A549 (cell line): ENCODE measurements at regions not wholly inside any gene's neighbourhood (a gene's known extent, or its start where the extent isn't known, plus 50 kb on each side); places are given as distances from the start of the nearest gene placed in this dataset.

Experiments
- ATAC-seq, 2 experiments: fragments of 200-7000 bp in 1 of 2; fragments of >200 bp in 1 of 2; cut with Nextera tagmentation in 1 of 2; cut with Tn5 transposase in 1 of 2; 3 replicates each; pipeline versions ENCODE4 v1.8.0 to v1.9.1; 2018 to 2020; ENCODE audit warnings: mild to moderate bottlenecking in 1 of 2, moderate library complexity in 1 of 2
- CTCF ChIA-PET: fragments of 300-600 bp; sonication (Branson Sonifier 250); formaldehyde crosslinking; extraction: SDS; loops from one replicate; lab custom pipeline; 2021; ENCODE audit warnings: antibody characterized with exemption, inconsistent platforms; lab: Yijun Ruan, JAX
- POLR2A ChIA-PET: fragments of 350-600 bp; formaldehyde crosslinking; extraction: SDS; loops from one replicate; lab custom pipeline; 2021; ENCODE audit warnings: antibody characterized with exemption, inconsistent platforms; lab: Yijun Ruan, JAX
- DNase-seq, 2 experiments: peaks; one replicate each; pipeline versions ENCODE4 v3.0.0 to v3.0.0-alpha.2; 2011 to 2016; ENCODE audit warnings: low read depth in 1 of 2, low spot score in 1 of 2
- FAIRE-seq: peaks from 2 replicates; lab custom pipeline; 2011; peaks lifted over from hg19 to GRCh38; lab: Jason Lieb, UNC
- H3K27ac ChIP-seq, 2 experiments: fragments of >200 bp; sonication (Bioruptor Twin); formaldehyde crosslinking; 3 replicates each; pipeline ENCODE4 v1.5.1; 2016 to 2017
- H3K4me1 ChIP-seq: fragments of >200 bp; sonication (Bioruptor Twin); formaldehyde crosslinking; 3 replicates; pipeline ENCODE4 v1.6.1; 2016
- H3K4me2 ChIP-seq: fragments of >200 bp; sonication (Bioruptor Twin); formaldehyde crosslinking; 3 replicates; pipeline ENCODE4 v1.6.1; 2016
- H3K4me3 ChIP-seq: fragments of >200 bp; sonication (Bioruptor Twin); formaldehyde crosslinking; 3 replicates; pipeline ENCODE4 v1.5.1; 2016
- H3K9me3 ChIP-seq: fragments of >200 bp; sonication (Bioruptor Twin); formaldehyde crosslinking; 3 replicates; pipeline ENCODE4 v1.6.1; 2016
- BHLHE40 ChIP-seq: IDR thresholded peaks from 2 replicates; pipeline ENCODE4 v1.6.1; 2012; ENCODE audit warnings: low read depth, low read length, inconsistent platforms
- CHD2 ChIP-seq: fragments of 150-350 bp; IDR thresholded peaks from 2 replicates; pipeline ENCODE4 v1.6.1; 2014; ENCODE audit warnings: low read length; ENCODE audit not compliant: partially characterized antibody
- EHF ChIP-seq: fragments of 250-450 bp; sonication (Bioruptor Pico); IDR thresholded peaks from 2 replicates; pipeline ENCODE4 v1.5.0; 2020; ENCODE audit warnings: mild to moderate bottlenecking
- EHMT2 ChIP-seq: fragments of 200-600 bp; sonication (generic); IDR thresholded peaks from 2 replicates; pipeline ENCODE4 v1.6.1; 2016; ENCODE audit warnings: antibody characterized with exemption, low read depth, mild to moderate bottlenecking, moderate library complexity
- ESRRA ChIP-seq: fragments of 150-350 bp; IDR thresholded peaks from 2 replicates; pipeline ENCODE4 v1.6.1; 2014; ENCODE audit warnings: mild to moderate bottlenecking, low read length, borderline replicate concordance
- FOXS1 ChIP-seq: fragments of 250-450 bp; sonication (Bioruptor Pico); IDR thresholded peaks from 2 replicates; pipeline ENCODE4 v1.5.0; 2020; ENCODE audit warnings: mild to moderate bottlenecking, moderate library complexity
- GATA3 ChIP-seq: IDR thresholded peaks from 2 replicates; pipeline ENCODE4 v1.6.1; 2012; ENCODE audit warnings: borderline replicate concordance
- HEYL ChIP-seq: fragments of 250-450 bp; sonication (Bioruptor Pico); IDR thresholded peaks from 2 replicates; pipeline ENCODE4 v1.8.0; 2021; ENCODE audit warnings: mild to moderate bottlenecking, moderate library complexity
- HOXA7 ChIP-seq: fragments of 250-450 bp; sonication (Bioruptor Pico); IDR thresholded peaks from 2 replicates; pipeline ENCODE4 v1.5.0; 2020; ENCODE audit warnings: mild to moderate bottlenecking, moderate library complexity
- HOXB5 ChIP-seq: fragments of 250-450 bp; sonication (Bioruptor Pico); IDR thresholded peaks from 2 replicates; pipeline ENCODE4 v1.5.0; 2020; ENCODE audit warnings: mild to moderate bottlenecking, moderate library complexity
- JUN ChIP-seq, 2 experiments: fragments of >200 bp; sonication (Bioruptor Twin); formaldehyde crosslinking; IDR thresholded peaks; 2 replicates in 1 of 2; 3 replicates in 1 of 2; pipeline ENCODE4 v1.6.1; 2016 to 2017
- KDM1A ChIP-seq: fragments of 200-600 bp; sonication (generic); IDR thresholded peaks from 2 replicates; pipeline ENCODE4 v1.6.1; 2016; ENCODE audit warnings: low read depth, mild to moderate bottlenecking
- KDM5A ChIP-seq: fragments of 200-600 bp; sonication (generic); IDR thresholded peaks from 2 replicates; pipeline ENCODE4 v1.6.1; 2016; ENCODE audit warnings: antibody characterized with exemption, mild to moderate bottlenecking
- MAFK ChIP-seq: fragments of 450-650 bp; IDR thresholded peaks from 2 replicates; pipeline ENCODE4 v1.6.1; 2014; ENCODE audit not compliant: partially characterized antibody
- MAZ ChIP-seq: fragments of 150-350 bp; IDR thresholded peaks from 2 replicates; pipeline ENCODE4 v1.6.1; 2014; ENCODE audit warnings: antibody characterized with exemption, low read depth, low read length, borderline replicate concordance
- MYC ChIP-seq: IDR thresholded peaks from 2 replicates; pipeline ENCODE4 v1.6.1; 2012; ENCODE audit warnings: mild to moderate bottlenecking, inconsistent platforms, low read length, improper control_type of control experiment, borderline replicate concordance
- POLR2A ChIP-seq: IDR thresholded peaks from 2 replicates; pipeline ENCODE4 v1.6.1; 2012; ENCODE audit warnings: mild to moderate bottlenecking, low read length
- RAD21 ChIP-seq, 2 experiments: fragments of >200 bp in 1 of 2; sonication (Bioruptor Twin) in 1 of 2; formaldehyde crosslinking in 1 of 2; IDR thresholded peaks in 1 of 2; conservative IDR thresholded peaks in 1 of 2; 2 replicates in 1 of 2; 3 replicates in 1 of 2; pipeline ENCODE4 v1.6.1; 2012 to 2018; ENCODE audit warnings: inconsistent platforms in 1 of 2
- RFX5 ChIP-seq: fragments of 450-650 bp; IDR thresholded peaks from 2 replicates; pipeline ENCODE4 v1.7.1; 2014; ENCODE audit warnings: antibody characterized with exemption, mild to moderate bottlenecking, moderate library complexity
- RNF2 ChIP-seq: fragments of 200-600 bp; sonication (generic); IDR thresholded peaks from 2 replicates; pipeline ENCODE4 v1.6.1; 2016; ENCODE audit warnings: low read depth, mild to moderate bottlenecking, antibody characterized with exemption, moderate library complexity, borderline replicate concordance
- SMC3 ChIP-seq: fragments of >200 bp; sonication (Bioruptor Twin); formaldehyde crosslinking; IDR thresholded peaks from 3 replicates; pipeline ENCODE4 v1.6.1; 2018; ENCODE audit warnings: inconsistent platforms
- TFCP2L1 ChIP-seq: fragments of 250-450 bp; sonication (Bioruptor Pico); IDR thresholded peaks from 2 replicates; pipeline ENCODE4 v1.5.0; 2021; ENCODE audit warnings: mild to moderate bottlenecking
- ZFP36 ChIP-seq: fragments of 450-650 bp; IDR thresholded peaks from 2 replicates; pipeline ENCODE4 v1.6.1; 2014; ENCODE audit warnings: borderline replicate concordance; ENCODE audit not compliant: partially characterized antibody
- ZNF302 ChIP-seq: fragments of 250-450 bp; sonication (Bioruptor Pico); IDR thresholded peaks from 2 replicates; pipeline ENCODE4 v1.9.0; 2021; ENCODE audit warnings: inconsistent platforms, mild to moderate bottlenecking, moderate library complexity
- WGBS: methylation state at CpG from one replicate; pipeline ENCODE4 v1.1.6; 2017; ENCODE audit errors: missing lambda C conversion rate; 5-methylcytosine and 5-hydroxymethylcytosine counted together
- TF ChIP-seq, protein P1 (sequence below): IDR thresholded peaks from 2 replicates; pipeline ENCODE4 v1.6.1; 2012
- TF ChIP-seq, protein P2 (sequence below): fragments of >200 bp; sonication (Bioruptor Twin); formaldehyde crosslinking; IDR thresholded peaks from 2 replicates; pipeline ENCODE4 v1.6.1; 2016
- TF ChIP-seq, protein P3 (sequence below): fragments of 150-350 bp; IDR thresholded peaks from 2 replicates; pipeline ENCODE4 v1.6.1; 2014; ENCODE audit warnings: low read depth, mild to moderate bottlenecking, low read length
- TF ChIP-seq, protein P4 (sequence below): IDR thresholded peaks from 2 replicates; pipeline ENCODE4 v1.6.1; 2012

DNA sequence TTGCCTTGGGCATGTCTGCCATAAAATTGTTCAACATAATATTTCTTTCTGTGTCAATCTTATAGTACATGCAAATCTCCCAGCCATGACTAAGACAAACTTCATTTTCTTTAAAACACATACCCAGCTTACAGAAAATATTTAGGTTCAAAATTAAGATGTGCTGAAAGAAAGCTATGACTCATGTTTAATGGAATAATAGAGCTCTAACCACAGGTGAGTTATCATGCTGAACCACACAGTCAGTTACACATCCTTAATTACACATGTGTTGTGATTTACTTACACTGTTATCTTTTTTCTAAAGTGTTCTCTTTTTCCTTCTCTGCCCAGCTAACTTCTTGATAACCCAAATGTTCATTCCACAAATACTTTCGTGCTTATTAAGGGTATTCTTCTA, 1831.2 kb downstream of the OLFM4 start:
- CTCF ChIA-PET, result no interaction called here
- Histone ChIP-seq H3K9me3 (no peaks in the 10 kb centered on the region), H3K4me3 (no peak overlapping the region), H3K4me1 (no peaks in the 10 kb centered on the region), H3K4me2 (no peak overlapping the region), H3K27ac (no peak overlapping the region)
- 0% methylated on average over 1 of the region's 1 CpG for WGBS
- POLR2A ChIA-PET, result no interaction called here
- no peak for ATAC-seq
- no peak for TF ChIP-seq RAD21 (conservative IDR thresholded peaks at IDR 0.05 in 1 of 2, IDR thresholded peaks at IDR 0.05 in 1 of 2)
- no peak for TF ChIP-seq EHMT2
- no peak for TF ChIP-seq ZNF302 (CRISPR knock-in tag)
- TF ChIP-seq HOXB5 (CRISPR knock-in tag), result no peak
- TF ChIP-seq ZFP36, result no peak
- no peak for TF ChIP-seq HOXA7 (CRISPR knock-in tag)
- no peak for TF ChIP-seq MAZ
- no peak for TF ChIP-seq RFX5
- no peak for TF ChIP-seq JUN (IDR thresholded peaks at IDR 0.05)
- TF ChIP-seq CHD2, result no peak
- no peak for TF ChIP-seq RNF2
- TF ChIP-seq, protein P1, sequence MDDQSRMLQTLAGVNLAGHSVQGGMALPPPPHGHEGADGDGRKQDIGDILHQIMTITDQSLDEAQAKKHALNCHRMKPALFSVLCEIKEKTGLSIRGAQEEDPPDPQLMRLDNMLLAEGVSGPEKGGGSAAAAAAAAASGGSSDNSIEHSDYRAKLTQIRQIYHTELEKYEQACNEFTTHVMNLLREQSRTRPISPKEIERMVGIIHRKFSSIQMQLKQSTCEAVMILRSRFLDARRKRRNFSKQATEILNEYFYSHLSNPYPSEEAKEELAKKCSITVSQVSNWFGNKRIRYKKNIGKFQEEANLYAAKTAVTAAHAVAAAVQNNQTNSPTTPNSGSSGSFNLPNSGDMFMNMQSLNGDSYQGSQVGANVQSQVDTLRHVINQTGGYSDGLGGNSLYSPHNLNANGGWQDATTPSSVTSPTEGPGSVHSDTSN, result no peak
- no peak for TF ChIP-seq HEYL (CRISPR knock-in tag)
- no peak for TF ChIP-seq KDM5A
- TF ChIP-seq GATA3, result no peak
- FAIRE-seq, result no peak
- DNase-seq, result no peak

DNA sequence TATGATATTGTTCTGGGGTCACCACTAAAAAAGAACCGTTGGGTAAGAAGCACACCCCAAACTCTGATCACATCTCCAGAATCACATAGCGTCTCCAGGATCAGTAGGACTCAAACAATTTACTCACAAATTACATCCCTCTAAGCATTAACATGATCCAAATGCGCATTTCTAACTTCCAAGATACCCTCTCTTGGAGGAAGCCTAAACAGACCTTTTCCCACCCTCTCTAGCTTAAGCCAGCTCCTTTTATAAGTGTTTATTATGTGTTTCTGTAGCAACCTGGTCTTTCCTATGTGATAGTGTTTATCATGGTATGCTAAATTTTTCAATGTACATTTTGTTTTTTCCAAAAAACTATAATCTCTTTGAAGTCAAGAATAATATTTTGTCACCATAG, 1846.5 kb downstream of the OLFM4 start:
- ATAC-seq (no peak), DNase-seq (no peak), FAIRE-seq (no peak)
- Histone ChIP-seq H3K27ac (no peak overlapping the region), H3K4me2 (no peak overlapping the region), H3K4me1 (no peaks in the 10 kb centered on the region), H3K4me3 (no peak overlapping the region), H3K9me3 (no peaks in the 10 kb centered on the region)
- ChIA-PET POLR2A (no interaction called here), CTCF (no interaction called here)
- WGBS, result 0% methylated on average over 3 of the region's 3 CpGs
- TF ChIP-seq ESRRA (no peak), KDM5A (no peak), MYC (no peak), BHLHE40 (no peak), EHF (no peak), MAZ (no peak), FOXS1 (no peak), HOXB5 (CRISPR knock-in tag) (no peak), TFCP2L1 (no peak), RFX5 (no peak), POLR2A (no peak), CHD2 (no peak), SMC3 (no peak), MAFK (no peak), KDM1A (no peak)
- TF ChIP-seq, protein P2, sequence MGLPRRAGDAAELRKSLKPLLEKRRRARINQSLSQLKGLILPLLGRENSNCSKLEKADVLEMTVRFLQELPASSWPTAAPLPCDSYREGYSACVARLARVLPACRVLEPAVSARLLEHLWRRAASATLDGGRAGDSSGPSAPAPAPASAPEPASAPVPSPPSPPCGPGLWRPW, result no peak
- TF ChIP-seq, protein P3, sequence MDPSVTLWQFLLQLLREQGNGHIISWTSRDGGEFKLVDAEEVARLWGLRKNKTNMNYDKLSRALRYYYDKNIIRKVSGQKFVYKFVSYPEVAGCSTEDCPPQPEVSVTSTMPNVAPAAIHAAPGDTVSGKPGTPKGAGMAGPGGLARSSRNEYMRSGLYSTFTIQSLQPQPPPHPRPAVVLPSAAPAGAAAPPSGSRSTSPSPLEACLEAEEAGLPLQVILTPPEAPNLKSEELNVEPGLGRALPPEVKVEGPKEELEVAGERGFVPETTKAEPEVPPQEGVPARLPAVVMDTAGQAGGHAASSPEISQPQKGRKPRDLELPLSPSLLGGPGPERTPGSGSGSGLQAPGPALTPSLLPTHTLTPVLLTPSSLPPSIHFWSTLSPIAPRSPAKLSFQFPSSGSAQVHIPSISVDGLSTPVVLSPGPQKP, result no peak
- TF ChIP-seq, protein P4, sequence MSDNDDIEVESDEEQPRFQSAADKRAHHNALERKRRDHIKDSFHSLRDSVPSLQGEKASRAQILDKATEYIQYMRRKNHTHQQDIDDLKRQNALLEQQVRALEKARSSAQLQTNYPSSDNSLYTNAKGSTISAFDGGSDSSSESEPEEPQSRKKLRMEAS, result no peak
- TF ChIP-seq, all 56 proteins: peak for 0
